IMR-90 (cell line): ENCODE measurements at regions not wholly inside any gene's neighbourhood (a gene's known extent, or its start where the extent isn't known, plus 50 kb on each side); places are given as distances from the start of the nearest gene placed in this dataset.

Experiments
- ATAC-seq: fragments of 200-7000 bp; cut with Tn5 transposase; 2 replicates; pipeline ENCODE4 v1.9.1; 2020; ENCODE audit warnings: low read depth, mild to moderate bottlenecking, moderate library complexity
- BruUV-seq: library from RNA; stranded (reverse); fragments of 400-500 nt; replicated peaks from 2 replicates; lab custom pipeline; 2021; lab: Mats Ljungman, UMichigan
- CTCF ChIA-PET: fragments of 300-600 bp; formaldehyde crosslinking; extraction: SDS; loops from one replicate; lab custom pipeline; 2021; ENCODE audit warnings: antibody characterized with exemption; lab: Yijun Ruan, JAX
- POLR2A ChIA-PET: fragments of 300-600 bp; sonication (Branson Sonifier 250); formaldehyde crosslinking; loops from one replicate; lab custom pipeline; 2022; ENCODE audit warnings: antibody characterized with exemption; ENCODE audit not compliant: unreplicated experiment; lab: Charles Lee
- DNase-seq: peaks from one replicate; pipeline ENCODE4 v3.0.0; 2013
- H2AFZ ChIP-seq: replicated peaks from 2 replicates; pipeline ENCODE3; 2013; ENCODE audit warnings: low read length, mild to moderate bottlenecking; ENCODE audit not compliant: poor library complexity
- H2AK5ac ChIP-seq: 2 replicates; pipeline ENCODE4 v1.6.1; 2013; ENCODE audit warnings: low read depth, low read length, inconsistent platforms
- H2AK9ac ChIP-seq: replicated peaks from 2 replicates; pipeline ENCODE3; 2013; ENCODE audit warnings: mild to moderate bottlenecking, low read depth, low read length, moderate library complexity; ENCODE audit not compliant: poor library complexity
- H2BK120ac ChIP-seq: 2 replicates; pipeline ENCODE4 v1.6.1; 2013; ENCODE audit warnings: low read depth, low read length, inconsistent platforms
- H2BK15ac ChIP-seq: 3 replicates; pipeline ENCODE4 v1.6.1; 2013; ENCODE audit warnings: low read depth, low read length, inconsistent platforms
- H2BK20ac ChIP-seq: 2 replicates; pipeline ENCODE4 v1.6.1; 2013; ENCODE audit warnings: low read depth, mild to moderate bottlenecking, inconsistent platforms, low read length, moderate library complexity
- H2BK5ac ChIP-seq: 2 replicates; pipeline ENCODE4 v1.6.1; 2013; ENCODE audit warnings: mild to moderate bottlenecking, low read depth, low read length, inconsistent platforms; ENCODE audit not compliant: poor library complexity, severe bottlenecking
- H3K14ac ChIP-seq: replicated peaks from 2 replicates; pipeline ENCODE4 v1.6.1; 2013; ENCODE audit warnings: low read depth, low read length, inconsistent platforms
- H3K18ac ChIP-seq: 2 replicates; pipeline ENCODE4 v1.6.1; 2013; ENCODE audit warnings: low read depth, low read length, control low read depth
- H3K23ac ChIP-seq: 2 replicates; pipeline ENCODE4 v1.6.1; 2013; ENCODE audit warnings: low read depth, low read length, inconsistent platforms
- H3K27ac ChIP-seq: 2 replicates; pipeline ENCODE4 v1.5.1; 2013; ENCODE audit warnings: mild to moderate bottlenecking, control low read depth, low read length; ENCODE audit not compliant: insufficient read depth
- H3K27me3 ChIP-seq: 2 replicates; pipeline ENCODE4 v1.6.1; 2013; ENCODE audit warnings: low read length; ENCODE audit not compliant: control insufficient read depth, insufficient read depth
- H3K36me3 ChIP-seq: 2 replicates; pipeline ENCODE4 v1.6.1; 2013; ENCODE audit warnings: low read length, mixed read lengths; ENCODE audit not compliant: control insufficient read depth, insufficient read depth
- H3K4ac ChIP-seq: 2 replicates; pipeline ENCODE4 v1.6.1; 2013; ENCODE audit warnings: low read depth, low read length, inconsistent platforms
- H3K4me1 ChIP-seq: 2 replicates; pipeline ENCODE4 v1.6.1; 2013; ENCODE audit warnings: low read length, mixed read lengths; ENCODE audit not compliant: control insufficient read depth, insufficient read depth
- H3K4me2 ChIP-seq: 2 replicates; pipeline ENCODE4 v1.6.1; 2013; ENCODE audit warnings: low read depth, mild to moderate bottlenecking, control low read depth, low read length, moderate library complexity
- H3K4me3 ChIP-seq: 2 replicates; pipeline ENCODE4 v1.5.1; 2013; ENCODE audit warnings: low read depth, mild to moderate bottlenecking, control low read depth, low read length, moderate library complexity; ENCODE audit not compliant: insufficient read depth
- H3K56ac ChIP-seq: 2 replicates; pipeline ENCODE4 v1.6.1; 2013; ENCODE audit warnings: low read length, inconsistent platforms; ENCODE audit not compliant: insufficient read depth; ENCODE audit errors: extremely low read depth
- H3K79me1 ChIP-seq, 2 experiments: 2 replicates each; pipeline ENCODE4 v1.6.1; 2013; ENCODE audit warnings: low read length in 2 of 2, inconsistent platforms in 1 of 2, low read depth in 1 of 2
- H3K9ac ChIP-seq: 2 replicates; pipeline ENCODE4 v1.6.1; 2013; ENCODE audit warnings: low read depth, low read length, control low read depth
- H3K9me1 ChIP-seq: 2 replicates; pipeline ENCODE4 v1.6.1; 2013; ENCODE audit warnings: low read length, inconsistent platforms; ENCODE audit not compliant: insufficient read depth
- H3K9me3 ChIP-seq: 2 replicates; pipeline ENCODE4 v1.6.1; 2013; ENCODE audit warnings: low read length; ENCODE audit not compliant: control insufficient read depth, insufficient read depth
- H4K20me1 ChIP-seq: 2 replicates; pipeline ENCODE4 v1.6.1; 2013; ENCODE audit warnings: low read length, inconsistent platforms; ENCODE audit not compliant: insufficient read depth
- H4K5ac ChIP-seq: 2 replicates; pipeline ENCODE4 v1.6.1; 2013; ENCODE audit warnings: mild to moderate bottlenecking, low read depth, low read length, control low read depth
- H4K8ac ChIP-seq, 2 experiments: 2 replicates each; pipeline ENCODE4 v1.6.1; 2013; ENCODE audit warnings: low read depth in 2 of 2, low read length in 2 of 2, control low read depth in 1 of 2, inconsistent platforms in 1 of 2
- H4K91ac ChIP-seq: 2 replicates; pipeline ENCODE4 v1.6.1; 2013; ENCODE audit warnings: low read depth, low read length, inconsistent platforms; ENCODE audit not compliant: insufficient read depth
- CEBPB ChIP-seq: IDR thresholded peaks from 2 replicates; pipeline ENCODE4 v1.6.1; 2012; ENCODE audit warnings: low read depth, low read length, improper control_type of control experiment
- CTCF ChIP-seq: conservative IDR thresholded peaks from 2 replicates; pipeline ENCODE4 v1.5.1; 2012; ENCODE audit warnings: mild to moderate bottlenecking, low read depth, low read length, improper control_type of control experiment
- WGBS, 2 experiments: methylation state at CpG; one replicate each; pipeline versions ENCODE4 v1.1.5 to v1.1.7; 2013; ENCODE audit warnings: missing lambda C conversion rate in 2 of 2; ENCODE audit not compliant: insufficient read length in 1 of 2; ENCODE audit errors: extremely low coverage in 2 of 2; 5-methylcytosine and 5-hydroxymethylcytosine counted together
- dilution Hi-C: fragments of 300-500 bp; cut with HindIII; formaldehyde crosslinking; loops from one replicate; pipeline ENCODE4 v1.14.3; 2018; ENCODE audit warnings: low sequenced_read_pairs; ENCODE audit not compliant: unreplicated experiment
- in situ Hi-C: fragments of 300-500 bp; cut with MboI; formaldehyde crosslinking; loops from 3 replicates; pipeline ENCODE4 v1.14.3; 2019; ENCODE audit warnings: low sequenced_read_pairs, inconsistent platforms, mixed read lengths
- intact Hi-C: fragments of 100-400 bp; cut with micrococcal nuclease; formaldehyde crosslinking; loops from 2 replicates; pipeline ENCODE4 v1.10.0; 2022

- POLR2A ChIA-PET: no interaction called here
- Histone ChIP-seq H4K5ac (no peak overlapping the region), H3K36me3 (no peaks in the 10 kb centered on the region), H4K91ac (no peak overlapping the region), H3K23ac (no peak overlapping the region), H3K56ac (no peak overlapping the region), H3K9ac (no peak overlapping the region), H3K27me3 (no peaks in the 10 kb centered on the region), H4K8ac (no peak overlapping the region), H3K27ac (no peak overlapping the region), H3K18ac (no peak overlapping the region), H3K4me3 (no peak overlapping the region), H3K79me1 (no peaks in the 10 kb centered on the region), H2BK15ac (no peak overlapping the region), H3K4me2 (no peak overlapping the region), H2AFZ (no peak overlapping the region), H2BK120ac (no peak overlapping the region), H3K4me1 (no peaks in the 10 kb centered on the region), H3K9me3 (no peaks in the 10 kb centered on the region), H3K14ac (no peak overlapping the region), H4K20me1 (no peaks in the 10 kb centered on the region), H2AK9ac (no peak overlapping the region), H3K4ac (no peak overlapping the region), H2BK20ac (no peak overlapping the region), H3K9me1 (no peaks in the 10 kb centered on the region), H2BK5ac (no peak overlapping the region), H2AK5ac (no peak overlapping the region)
- DNase-seq (no peak), ATAC-seq (no peak)
- no TSS peak for BruUV-seq
- in situ Hi-C loops: no loop called here
- dilution Hi-C loops: no loop called here
- CTCF ChIA-PET: interaction anchor here (0.5 kb wide), 1 partner anchor 83 kb away, joined by 3 read pairs; no protein-coding TSS in a partner anchor
- intact Hi-C loops: no loop called here
- peak; percentile 53; the same call in 1 of the 2 replicates for TF ChIP-seq CEBPB
- no peak for TF ChIP-seq CTCF
- WGBS, 2 experiments: no CpG with 5 or more reads among the region's 1 CpG
Observed at GRCh38 chr12:86613311-86613710, 357.1 kb upstream of the MGAT4C start.
